ENCODE measurements at regions not wholly inside any gene's neighbourhood (a gene's known extent, or its start where the extent isn't known, plus 50 kb on each side); places are given as distances from the start of the nearest gene placed in this dataset.
A peak's percentile ranks its signal among the peaks of the same experiment; 100 is the strongest.
"Not testable (repeated sequence)": the region's sequence is repeated elsewhere in the genome, so short reads cannot be mapped to it uniquely, and the experiment has no call there.

- DNase-seq, result no peak
Observed at GRCh38 chr11:45000918-45001317, 50.2 kb upstream of the TP53I11 start.

- DNase-seq, result no peak
Observed at GRCh38 chr11:45001466-45002165, 50.9 kb upstream of the TP53I11 start.

- no peak for DNase-seq
Observed at GRCh38 chr11:45005106-45005505, 54.4 kb upstream of the TP53I11 start.

GRCh38 chr11:45007011-45007410 lies 56.3 kb upstream of the TP53I11 start:
- DNase-seq, result no peak

- DNase-seq, result not testable (repeated sequence)
Observed at GRCh38 chr11:45015983-45016382, 65.3 kb upstream of the TP53I11 start.

- not testable (repeated sequence) for DNase-seq
Observed at GRCh38 chr11:45016446-45016845, 65.8 kb upstream of the TP53I11 start.

- DNase-seq, result no peak
Observed at GRCh38 chr11:45017329-45017728, 66.6 kb upstream of the TP53I11 start.

DNA sequence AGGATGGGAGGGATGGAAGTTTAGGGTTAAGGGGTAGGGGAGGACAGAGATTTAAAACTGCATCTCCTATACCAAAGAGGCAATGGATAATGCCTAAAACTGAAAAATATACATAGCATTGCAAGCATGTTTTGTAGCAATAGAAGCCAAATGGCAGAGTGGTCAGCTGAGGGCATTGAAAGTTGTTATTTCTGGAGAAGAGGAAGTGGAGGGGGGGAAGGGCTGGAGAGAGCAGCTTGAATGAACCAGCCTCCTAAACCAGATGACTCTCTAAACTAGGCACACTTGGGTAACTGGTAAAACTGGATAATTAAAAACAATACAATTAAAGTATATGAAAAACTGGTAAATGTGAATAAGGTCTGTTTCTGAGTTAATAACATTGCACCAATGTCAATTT lies 70.3 kb upstream of the TP53I11 start:
- no peak for DNase-seq

- DNase-seq, result no peak
Observed at GRCh38 chr11:45021692-45022141, 71.0 kb upstream of the TP53I11 start.

DNA sequence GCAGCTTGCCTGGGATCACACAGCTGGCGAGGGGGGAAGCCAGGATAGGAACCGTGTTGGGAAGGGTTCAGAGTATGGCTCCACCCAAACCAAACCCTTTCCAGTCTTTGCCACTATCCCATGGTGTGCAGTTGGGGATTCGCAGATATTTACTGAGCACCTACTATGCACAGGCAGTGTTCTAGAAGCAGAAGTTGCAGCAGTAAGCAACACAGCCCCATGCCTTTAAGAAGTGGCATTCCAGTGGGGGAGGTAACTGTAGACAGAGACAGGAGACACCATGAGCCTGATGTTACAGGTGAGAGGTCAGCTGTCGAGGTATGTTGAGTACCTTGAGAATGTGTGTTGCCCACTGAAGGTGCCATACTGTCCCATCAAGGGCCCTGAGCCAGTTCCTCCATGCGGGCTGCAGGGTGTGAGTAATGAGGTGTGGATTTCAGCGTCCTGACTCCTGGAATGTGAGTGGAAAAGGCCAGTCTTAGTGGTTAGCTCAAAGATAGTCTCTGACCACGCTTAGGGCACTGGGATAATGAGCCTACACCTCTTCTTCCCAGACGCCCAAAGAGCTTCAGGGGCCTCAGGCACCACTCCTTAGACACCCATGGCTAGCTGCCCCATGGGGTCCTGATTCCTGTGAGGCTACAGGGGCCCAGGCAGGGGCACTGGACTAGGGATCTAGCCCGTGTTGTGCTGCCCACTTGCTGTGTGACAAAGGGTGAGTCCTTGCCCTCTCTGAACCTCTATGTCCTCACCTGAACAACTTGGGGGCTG lies 71.8 kb upstream of the TP53I11 start:
- no peak for DNase-seq

- no peak for DNase-seq
Observed at GRCh38 chr11:45023065-45023365, 72.3 kb upstream of the TP53I11 start.

DNA sequence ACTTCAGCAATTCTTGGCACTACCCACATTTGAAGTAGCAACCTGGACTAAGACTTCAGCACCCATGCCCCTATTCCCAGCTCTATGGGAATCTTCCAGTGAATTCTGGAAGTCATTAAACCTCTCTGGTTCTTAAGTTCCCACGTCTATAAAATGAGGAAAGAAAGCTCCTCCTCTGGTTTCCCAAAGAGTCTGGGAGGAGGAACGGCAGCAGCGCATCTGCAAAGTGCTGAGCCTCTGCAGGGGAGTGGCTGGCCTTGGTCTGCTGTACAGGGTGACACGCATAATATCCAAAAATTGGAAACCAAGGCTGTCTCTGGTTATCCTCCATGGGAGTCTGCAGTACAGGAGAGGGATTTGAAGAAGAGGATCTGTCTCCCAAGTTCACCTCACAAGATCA lies 73.6 kb upstream of the TP53I11 start:
- DNase-seq, result no peak

GRCh38 chr11:45024846-45025588 lies 74.3 kb upstream of the TP53I11 start:
- no peak for DNase-seq

GRCh38 chr11:45025716-45026492 lies 75.2 kb upstream of the TP53I11 start:
- peak; percentile 7 for DNase-seq

- peak; percentile 5 for DNase-seq
Observed at GRCh38 chr11:45026835-45027234, 76.2 kb upstream of the TP53I11 start.

- no peak for DNase-seq
Observed at GRCh38 chr11:45027312-45027711, 76.6 kb upstream of the TP53I11 start.

- no peak for DNase-seq
Observed at GRCh38 chr11:45028911-45029682, 78.4 kb upstream of the TP53I11 start.

DNA sequence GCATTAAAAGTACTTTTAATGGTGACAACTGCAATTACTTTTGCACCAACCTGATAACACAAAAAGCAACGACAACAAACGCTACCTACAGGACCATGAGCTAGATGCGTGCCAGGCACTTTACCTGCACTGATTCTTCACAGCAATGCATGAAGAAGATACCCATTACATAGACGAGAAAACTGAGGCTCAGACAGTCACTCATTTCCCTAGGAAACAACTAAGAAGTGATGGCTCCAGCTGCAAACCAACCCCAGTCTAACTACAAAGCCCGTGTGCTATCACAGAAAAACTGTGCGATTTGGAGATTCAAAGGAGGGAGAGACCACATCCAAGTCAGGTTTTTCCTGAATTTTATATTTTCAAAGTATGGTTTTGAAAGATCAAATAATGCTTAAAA lies 80.1 kb upstream of the TP53I11 start:
- DNase-seq, result no peak

DNA sequence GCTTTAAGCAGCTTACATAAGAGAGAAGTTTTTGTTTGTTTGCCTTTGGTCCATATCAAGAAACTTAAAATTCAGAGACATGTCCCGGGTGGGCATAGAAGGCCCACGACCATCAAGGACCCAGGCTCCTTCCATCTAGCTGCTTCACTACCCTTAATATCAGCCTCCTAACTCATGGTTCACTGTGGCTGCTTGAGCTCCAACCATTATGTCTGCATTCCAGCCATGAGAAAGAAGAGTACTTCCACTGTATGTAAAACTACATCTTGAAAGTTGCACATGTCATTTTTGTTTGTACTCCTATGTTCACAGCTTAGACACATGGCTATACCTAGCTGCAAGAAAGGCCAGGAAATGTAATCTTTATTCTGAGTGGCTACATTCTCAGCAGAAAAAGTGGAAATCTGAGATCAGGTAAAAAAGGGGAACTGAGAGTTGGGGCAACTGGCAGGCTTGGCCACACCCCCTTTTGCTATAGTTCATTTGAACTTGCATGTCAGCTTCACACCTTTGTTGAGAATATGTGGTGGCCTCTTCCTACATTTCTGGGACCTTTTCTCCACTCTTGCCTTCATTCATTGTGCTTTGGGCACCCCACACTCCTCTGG lies 81.3 kb upstream of the TP53I11 start:
- no peak for DNase-seq

GRCh38 chr11:45035413-45035812 lies 84.7 kb upstream of the TP53I11 start:
- no peak for DNase-seq

- no peak for DNase-seq
Observed at GRCh38 chr11:45036010-45036409, 85.3 kb upstream of the TP53I11 start.

- DNase-seq, result no peak
Observed at GRCh38 chr11:45036733-45037132, 86.0 kb upstream of the TP53I11 start.

Measured in NCI-H748 treated with DMSO at 0.1 percent for 48 hours (cell line).